ENCODE measurements at regions not wholly inside any gene's neighbourhood (a gene's known extent, or its start where the extent isn't known, plus 50 kb on each side); places are given as distances from the start of the nearest gene placed in this dataset.

GRCh38 chr5:57577432-57578175, 95.0 kb upstream of the ACTBL2 start:
- H3K4me3 ChIP-seq (ENCODE audit: low read depth, low read length, poor library complexity, severe bottlenecking), result no peak overlapping the region
- H4K20me1 ChIP-seq (ENCODE audit: insufficient read depth, low read length), result no peaks in the 10 kb centered on the region
- H3K9me2 ChIP-seq (ENCODE audit: low read depth, low read length), result no peaks in the 10 kb centered on the region
- H3K36me3 ChIP-seq (ENCODE audit: insufficient read depth, low read length), result no peaks in the 10 kb centered on the region
- no peaks in the 10 kb centered on the region for H3K9me3 ChIP-seq (ENCODE audit: low read length)
- TF ChIP-seq CTCF (IDR thresholded peaks at IDR 0.05; ENCODE audit: low read length) (no peak), EZH2 (IDR thresholded peaks at IDR 0.05; ENCODE audit: borderline replicate concordance, low read length) (no peak)
- no peaks in the 10 kb centered on the region for H3K27me3 ChIP-seq (ENCODE audit: insufficient read depth, low read length)
- no peak overlapping the region for H3K27ac ChIP-seq (ENCODE audit: low read depth, low read length, poor library complexity, severe bottlenecking)
- H3K79me2 ChIP-seq (ENCODE audit: insufficient read depth, low read length), result no peaks in the 10 kb centered on the region
- no peaks in the 10 kb centered on the region for H3F3A ChIP-seq (ENCODE audit: insufficient read depth, low read length)
- no peak overlapping the region for H3K9ac ChIP-seq (ENCODE audit: low read length)
- no peak overlapping the region for H3K4me2 ChIP-seq (ENCODE audit: low read length)
- no peak overlapping the region for H2AFZ ChIP-seq (ENCODE audit: low read length)
- H3K4me1 ChIP-seq (ENCODE audit: insufficient read depth, low read length, severe bottlenecking), result no peaks in the 10 kb centered on the region

GRCh38 chr5:57576317-57576716, 93.7 kb upstream of the ACTBL2 start:
- TF ChIP-seq CTCF (IDR thresholded peaks at IDR 0.05; ENCODE audit: low read length) (no peak), EZH2 (IDR thresholded peaks at IDR 0.05; ENCODE audit: borderline replicate concordance, low read length) (no peak)
- Histone ChIP-seq H3K4me1 (ENCODE audit: insufficient read depth, low read length, severe bottlenecking) (no peaks in the 10 kb centered on the region), H3K4me3 (ENCODE audit: low read depth, low read length, poor library complexity, severe bottlenecking) (no peak overlapping the region), H3K27ac (ENCODE audit: low read depth, low read length, poor library complexity, severe bottlenecking) (no peak overlapping the region), H3K9ac (ENCODE audit: low read length) (no peak overlapping the region), H3K36me3 (ENCODE audit: insufficient read depth, low read length) (no peaks in the 10 kb centered on the region), H3K9me3 (ENCODE audit: low read length) (no peaks in the 10 kb centered on the region), H3K79me2 (ENCODE audit: insufficient read depth, low read length) (no peaks in the 10 kb centered on the region), H3K9me2 (ENCODE audit: low read depth, low read length) (no peaks in the 10 kb centered on the region), H4K20me1 (ENCODE audit: insufficient read depth, low read length) (no peaks in the 10 kb centered on the region), H3F3A (ENCODE audit: insufficient read depth, low read length) (no peaks in the 10 kb centered on the region), H3K4me2 (ENCODE audit: low read length) (no peak overlapping the region), H3K27me3 (ENCODE audit: insufficient read depth, low read length) (no peaks in the 10 kb centered on the region; the same call in 1 of the 2 replicates), H2AFZ (ENCODE audit: low read length) (no peak overlapping the region)

GRCh38 chr5:57575839-57576238, 93.2 kb upstream of the ACTBL2 start:
- H2AFZ ChIP-seq (ENCODE audit: low read length), result no peak overlapping the region
- H3K9me2 ChIP-seq (ENCODE audit: low read depth, low read length), result no peaks in the 10 kb centered on the region
- no peaks in the 10 kb centered on the region for H4K20me1 ChIP-seq (ENCODE audit: insufficient read depth, low read length)
- no peaks in the 10 kb centered on the region for H3K36me3 ChIP-seq (ENCODE audit: insufficient read depth, low read length)
- H3K79me2 ChIP-seq (ENCODE audit: insufficient read depth, low read length), result no peaks in the 10 kb centered on the region
- TF ChIP-seq EZH2 (IDR thresholded peaks at IDR 0.05; ENCODE audit: borderline replicate concordance, low read length), result no peak
- H3K27me3 ChIP-seq (ENCODE audit: insufficient read depth, low read length), result no peaks in the 10 kb centered on the region; the same call in 1 of the 2 replicates
- no peaks in the 10 kb centered on the region for H3F3A ChIP-seq (ENCODE audit: insufficient read depth, low read length)
- H3K4me1 ChIP-seq (ENCODE audit: insufficient read depth, low read length, severe bottlenecking), result no peaks in the 10 kb centered on the region
- no peaks in the 10 kb centered on the region for H3K9me3 ChIP-seq (ENCODE audit: low read length)
- H3K27ac ChIP-seq (ENCODE audit: low read depth, low read length, poor library complexity, severe bottlenecking), result no peak overlapping the region
- no peak overlapping the region for H3K4me3 ChIP-seq (ENCODE audit: low read depth, low read length, poor library complexity, severe bottlenecking)
- no peak overlapping the region for H3K4me2 ChIP-seq (ENCODE audit: low read length)
- H3K9ac ChIP-seq (ENCODE audit: low read length), result no peak overlapping the region

- Histone ChIP-seq H3K36me3 (ENCODE audit: insufficient read depth, low read length) (no peaks in the 10 kb centered on the region), H3K27ac (ENCODE audit: low read depth, low read length, poor library complexity, severe bottlenecking) (no peak overlapping the region), H3K4me1 (ENCODE audit: insufficient read depth, low read length, severe bottlenecking) (no peaks in the 10 kb centered on the region), H3K9me2 (ENCODE audit: low read depth, low read length) (no peaks in the 10 kb centered on the region), H3K79me2 (ENCODE audit: insufficient read depth, low read length) (no peaks in the 10 kb centered on the region), H3K4me3 (ENCODE audit: low read depth, low read length, poor library complexity, severe bottlenecking) (no peak overlapping the region), H3K9ac (ENCODE audit: low read length) (no peak overlapping the region), H3K9me3 (ENCODE audit: low read length) (no peaks in the 10 kb centered on the region), H4K20me1 (ENCODE audit: insufficient read depth, low read length) (no peaks in the 10 kb centered on the region), H3F3A (ENCODE audit: insufficient read depth, low read length) (no peaks in the 10 kb centered on the region), H3K27me3 (ENCODE audit: insufficient read depth, low read length) (no peaks in the 10 kb centered on the region; the same call in 1 of the 2 replicates), H2AFZ (ENCODE audit: low read length) (no peak overlapping the region), H3K4me2 (ENCODE audit: low read length) (no peak overlapping the region)
- no peak for TF ChIP-seq EZH2 (IDR thresholded peaks at IDR 0.05; ENCODE audit: borderline replicate concordance, low read length)
Measured at GRCh38 chr5:57572461-57572860, 89.8 kb upstream of the ACTBL2 start.
